ENCODE measurements at regions not wholly inside any gene's neighbourhood (a gene's known extent, or its start where the extent isn't known, plus 50 kb on each side); places are given as distances from the start of the nearest gene placed in this dataset.

GRCh38 chr5:109594217-109594616, 95.5 kb upstream of the MAN2A1 start:
- ChIA-PET POLR2A (no interaction called here), CTCF (no interaction called here)
- DNase-seq (ENCODE audit: low read depth, low spot score), result no peak
- no peak overlapping the region for H3K4me3 ChIP-seq (ENCODE audit: low read depth, low read length)
- H3K27ac ChIP-seq (ENCODE audit: low read depth, low read length), result no peak overlapping the region
- no peak for TF ChIP-seq CTCF (IDR thresholded peaks at IDR 0.05; ENCODE audit: low read depth, low read length)
- no peaks in the 10 kb centered on the region for H3K27me3 ChIP-seq (ENCODE audit: control insufficient read depth, insufficient read depth, low read length)
- no peaks in the 10 kb centered on the region for H3K9me3 ChIP-seq (ENCODE audit: control insufficient read depth, insufficient read depth, low read length)

GRCh38 chr5:109590799-109591198, 98.9 kb upstream of the MAN2A1 start:
- no peak for TF ChIP-seq CTCF (IDR thresholded peaks at IDR 0.05; ENCODE audit: low read depth, low read length)
- H3K9me3 ChIP-seq (ENCODE audit: control insufficient read depth, insufficient read depth, low read length), result no peaks in the 10 kb centered on the region; the same call in 1 of the 2 replicates
- no peak overlapping the region for H3K27ac ChIP-seq (ENCODE audit: low read depth, low read length)
- DNase-seq (ENCODE audit: low read depth, low spot score), result no peak
- peaks cover 2% of the 10 kb centered on the region for H3K27me3 ChIP-seq (ENCODE audit: control insufficient read depth, insufficient read depth, low read length)
- CTCF ChIA-PET, result no interaction called here
- H3K4me3 ChIP-seq (ENCODE audit: low read depth, low read length), result no peak overlapping the region
- POLR2A ChIA-PET, result no interaction called here

GRCh38 chr5:109589986-109590385, 99.7 kb upstream of the MAN2A1 start:
- no peak overlapping the region for H3K4me3 ChIP-seq (ENCODE audit: low read depth, low read length)
- no peak for TF ChIP-seq CTCF (IDR thresholded peaks at IDR 0.05; ENCODE audit: low read depth, low read length)
- DNase-seq (ENCODE audit: low read depth, low spot score), result no peak
- ChIA-PET POLR2A (no interaction called here), CTCF (interaction anchor here (0.9 kb wide), 1 partner anchor 1035 kb away, joined by 3 read pairs; no protein-coding TSS in a partner anchor)
- no peak overlapping the region for H3K27ac ChIP-seq (ENCODE audit: low read depth, low read length)
- H3K9me3 ChIP-seq (ENCODE audit: control insufficient read depth, insufficient read depth, low read length), result no peaks in the 10 kb centered on the region; the same call in 1 of the 2 replicates
- H3K27me3 ChIP-seq (ENCODE audit: control insufficient read depth, insufficient read depth, low read length), result peaks cover 2% of the 10 kb centered on the region

GRCh38 chr5:109589239-109589638, 100.5 kb upstream of the MAN2A1 start:
- Histone ChIP-seq H3K4me3 (ENCODE audit: low read depth, low read length) (no peak overlapping the region), H3K27ac (ENCODE audit: low read depth, low read length) (no peak overlapping the region), H3K27me3 (ENCODE audit: control insufficient read depth, insufficient read depth, low read length) (peaks cover 2% of the 10 kb centered on the region), H3K9me3 (ENCODE audit: control insufficient read depth, insufficient read depth, low read length) (no peaks in the 10 kb centered on the region; the same call in 1 of the 2 replicates)
- POLR2A ChIA-PET, result no interaction called here
- CTCF ChIA-PET, result no interaction called here
- no peak for DNase-seq (ENCODE audit: low read depth, low spot score)
- TF ChIP-seq CTCF (IDR thresholded peaks at IDR 0.05; ENCODE audit: low read depth, low read length), result no peak

- DNase-seq (ENCODE audit: low read depth, low spot score), result no peak
- Histone ChIP-seq H3K27ac (ENCODE audit: low read depth, low read length) (no peak overlapping the region), H3K9me3 (ENCODE audit: control insufficient read depth, insufficient read depth, low read length) (no peaks in the 10 kb centered on the region; the same call in 1 of the 2 replicates), H3K27me3 (ENCODE audit: control insufficient read depth, insufficient read depth, low read length) (peaks cover 2% of the 10 kb centered on the region), H3K4me3 (ENCODE audit: low read depth, low read length) (no peak overlapping the region)
- ChIA-PET POLR2A (no interaction called here), CTCF (no interaction called here)
- TF ChIP-seq CTCF (IDR thresholded peaks at IDR 0.05; ENCODE audit: low read depth, low read length), result no peak
Measured at GRCh38 chr5:109588281-109589035, 101.3 kb upstream of the MAN2A1 start.
